DND-41 (cell line): ENCODE measurements at regions not wholly inside any gene's neighbourhood (a gene's known extent, or its start where the extent isn't known, plus 50 kb on each side); places are given as distances from the start of the nearest gene placed in this dataset.

ENCODE experiments used
- ATAC-seq: fragments of 200-7000 bp; cut with Tn5 transposase; 3 replicates; pipeline ENCODE4 v1.9.1; 2021; ENCODE audit warnings: low read depth; ENCODE audit not compliant: insufficient read depth
- DNase-seq: peaks from one replicate; pipeline ENCODE4 v3.0.0-alpha.2; 2020
- H2AFZ ChIP-seq: 2 replicates; pipeline ENCODE4 v1.6.0; 2012; ENCODE audit warnings: low read depth, low read length
- H3K27ac ChIP-seq: 2 replicates; pipeline ENCODE4 v1.5.1; 2012; ENCODE audit warnings: low read length, inconsistent platforms
- H3K27me3 ChIP-seq: fragments of 200-600 bp; sonication (generic); 2 replicates; pipeline ENCODE4 v1.6.0; 2012; ENCODE audit warnings: low read length, mild to moderate bottlenecking, inconsistent platforms; ENCODE audit not compliant: insufficient read depth, poor library complexity
- H3K36me3 ChIP-seq: 2 replicates; pipeline ENCODE4 v1.5.1; 2012; ENCODE audit warnings: low read length, inconsistent platforms; ENCODE audit not compliant: insufficient read depth
- H3K4me1 ChIP-seq: 2 replicates; pipeline ENCODE4 v1.5.1; 2012; ENCODE audit warnings: mild to moderate bottlenecking, low read length; ENCODE audit not compliant: insufficient read depth
- H3K4me2 ChIP-seq: 2 replicates; pipeline ENCODE4 v1.6.0; 2012; ENCODE audit warnings: mild to moderate bottlenecking, moderate library complexity, low read length, inconsistent platforms; ENCODE audit not compliant: insufficient read depth
- H3K4me3 ChIP-seq, 2 experiments: fragments of 200-600 bp in 1 of 2; shearing (Covaris generic) in 1 of 2; 2 replicates each; pipeline ENCODE4 v1.5.1; 2012 to 2016; ENCODE audit warnings: inconsistent platforms in 2 of 2, low read length in 2 of 2, mild to moderate bottlenecking in 2 of 2, low read depth in 1 of 2, moderate library complexity in 1 of 2
- H3K79me2 ChIP-seq: 2 replicates; pipeline ENCODE4 v1.6.0; 2012; ENCODE audit warnings: low read length, inconsistent platforms; ENCODE audit not compliant: insufficient read depth
- H3K9ac ChIP-seq: 2 replicates; pipeline ENCODE4 v1.6.0; 2012; ENCODE audit warnings: low read depth, mild to moderate bottlenecking, inconsistent platforms, low read length, moderate library complexity
- H3K9me3 ChIP-seq: 2 replicates; pipeline ENCODE4 v1.5.1; 2012; ENCODE audit warnings: low read length, moderate library complexity, mild to moderate bottlenecking, inconsistent platforms; ENCODE audit not compliant: insufficient read depth, severe bottlenecking
- H4K20me1 ChIP-seq: 2 replicates; pipeline ENCODE4 v1.6.0; 2012; ENCODE audit warnings: low read length; ENCODE audit not compliant: insufficient read depth
- EZH2 ChIP-seq: IDR thresholded peaks from 3 replicates; pipeline ENCODE4 v1.6.1; 2012; ENCODE audit warnings: borderline replicate concordance, low read depth, mild to moderate bottlenecking, moderate library complexity, low read length, inconsistent platforms; ENCODE audit not compliant: severe bottlenecking
- TF ChIP-seq, protein P1 (sequence below): IDR thresholded peaks from 2 replicates; pipeline ENCODE4 v1.5.1; 2012; ENCODE audit warnings: borderline replicate concordance, low read length, moderate library complexity, mild to moderate bottlenecking; ENCODE audit not compliant: poor library complexity, severe bottlenecking; ENCODE audit errors: extremely low read depth

DNA sequence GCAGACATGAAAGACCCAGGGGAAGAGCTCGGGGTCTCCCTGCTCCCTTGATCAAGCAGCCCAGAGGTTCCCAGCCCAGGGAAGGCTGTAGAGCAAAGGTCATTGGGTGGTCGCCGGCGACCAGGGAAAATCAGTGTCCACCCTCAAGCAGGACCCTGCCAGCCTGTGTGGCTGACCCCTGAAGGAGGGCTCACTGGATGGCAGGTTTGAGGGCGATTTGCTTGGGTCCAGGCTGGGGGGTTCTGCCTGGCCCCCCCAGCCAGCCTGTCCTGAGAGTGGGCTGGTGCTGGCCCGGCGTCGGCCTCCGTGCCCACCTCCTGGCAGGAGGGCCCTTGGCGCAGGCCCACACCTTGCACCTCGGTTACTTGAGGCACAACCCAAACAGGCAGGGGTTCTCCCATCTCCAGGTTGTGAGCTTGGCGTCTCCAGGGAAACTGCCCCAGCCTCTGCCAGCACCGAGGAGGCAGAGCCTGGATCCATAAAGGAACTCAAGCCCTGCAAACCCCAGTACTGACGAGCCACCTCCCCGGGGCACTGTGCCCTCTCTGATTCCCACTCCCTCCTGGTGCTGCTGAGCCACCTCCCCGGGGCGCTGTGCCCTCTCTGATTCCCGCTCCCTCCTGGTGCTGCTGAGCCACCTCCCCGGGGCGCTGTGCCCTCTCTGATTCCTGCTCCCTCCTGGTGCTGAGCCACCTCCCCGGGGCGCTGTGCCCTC lies 329.0 kb upstream of the SFSWAP start:
- ATAC-seq (no peak), DNase-seq (no peak)
- Histone ChIP-seq H3K79me2 (no peaks in the 10 kb centered on the region), H3K4me1 (no peaks in the 10 kb centered on the region), H3K9me3 (no peaks in the 10 kb centered on the region), H3K36me3 (no peaks in the 10 kb centered on the region), H3K4me2 (no peak overlapping the region), H3K4me3 (no peak overlapping the region), H3K9ac (no peak overlapping the region), H2AFZ (no peak overlapping the region), H3K27me3 (no peaks in the 10 kb centered on the region), H4K20me1 (peaks cover 7% of the 10 kb centered on the region; the same call in 1 of the 2 replicates), H3K27ac (no peak overlapping the region)
- TF ChIP-seq, protein P1, sequence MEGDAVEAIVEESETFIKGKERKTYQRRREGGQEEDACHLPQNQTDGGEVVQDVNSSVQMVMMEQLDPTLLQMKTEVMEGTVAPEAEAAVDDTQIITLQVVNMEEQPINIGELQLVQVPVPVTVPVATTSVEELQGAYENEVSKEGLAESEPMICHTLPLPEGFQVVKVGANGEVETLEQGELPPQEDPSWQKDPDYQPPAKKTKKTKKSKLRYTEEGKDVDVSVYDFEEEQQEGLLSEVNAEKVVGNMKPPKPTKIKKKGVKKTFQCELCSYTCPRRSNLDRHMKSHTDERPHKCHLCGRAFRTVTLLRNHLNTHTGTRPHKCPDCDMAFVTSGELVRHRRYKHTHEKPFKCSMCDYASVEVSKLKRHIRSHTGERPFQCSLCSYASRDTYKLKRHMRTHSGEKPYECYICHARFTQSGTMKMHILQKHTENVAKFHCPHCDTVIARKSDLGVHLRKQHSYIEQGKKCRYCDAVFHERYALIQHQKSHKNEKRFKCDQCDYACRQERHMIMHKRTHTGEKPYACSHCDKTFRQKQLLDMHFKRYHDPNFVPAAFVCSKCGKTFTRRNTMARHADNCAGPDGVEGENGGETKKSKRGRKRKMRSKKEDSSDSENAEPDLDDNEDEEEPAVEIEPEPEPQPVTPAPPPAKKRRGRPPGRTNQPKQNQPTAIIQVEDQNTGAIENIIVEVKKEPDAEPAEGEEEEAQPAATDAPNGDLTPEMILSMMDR, result no peak
- TF ChIP-seq EZH2, result no peak

DNA sequence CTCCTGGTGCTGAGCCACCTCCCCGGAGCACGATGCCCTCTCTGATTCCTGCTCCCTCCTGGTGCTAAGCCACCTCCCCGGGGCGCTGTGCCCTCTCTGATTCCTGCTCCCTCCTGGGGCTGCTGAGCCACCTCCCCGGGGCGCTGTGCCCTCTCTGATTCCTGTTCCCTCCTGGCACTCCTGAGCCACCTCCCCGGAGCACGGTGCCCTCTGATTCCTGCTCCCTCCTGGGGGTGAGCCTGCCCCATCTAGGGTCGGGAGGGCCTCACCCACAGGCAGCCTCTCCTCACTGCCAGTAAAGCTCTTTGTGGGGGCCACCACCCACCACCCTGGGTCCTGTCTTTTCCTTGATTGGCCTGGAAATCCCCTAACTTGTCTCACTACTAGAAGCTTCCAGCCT lies 327.6 kb upstream of the SFSWAP start:
- Histone ChIP-seq H2AFZ (no peak overlapping the region), H3K4me2 (no peak overlapping the region), H3K79me2 (no peaks in the 10 kb centered on the region), H3K9ac (no peak overlapping the region), H3K27me3 (no peaks in the 10 kb centered on the region), H3K27ac (no peak overlapping the region), H3K4me3 (no peak overlapping the region), H4K20me1 (peaks cover 7% of the 10 kb centered on the region; the same call in 1 of the 2 replicates), H3K36me3 (no peaks in the 10 kb centered on the region), H3K9me3 (no peaks in the 10 kb centered on the region), H3K4me1 (no peaks in the 10 kb centered on the region)
- TF ChIP-seq, protein P1, result no peak
- TF ChIP-seq EZH2, result no peak
- no peak for DNase-seq
- no peak for ATAC-seq

DNA sequence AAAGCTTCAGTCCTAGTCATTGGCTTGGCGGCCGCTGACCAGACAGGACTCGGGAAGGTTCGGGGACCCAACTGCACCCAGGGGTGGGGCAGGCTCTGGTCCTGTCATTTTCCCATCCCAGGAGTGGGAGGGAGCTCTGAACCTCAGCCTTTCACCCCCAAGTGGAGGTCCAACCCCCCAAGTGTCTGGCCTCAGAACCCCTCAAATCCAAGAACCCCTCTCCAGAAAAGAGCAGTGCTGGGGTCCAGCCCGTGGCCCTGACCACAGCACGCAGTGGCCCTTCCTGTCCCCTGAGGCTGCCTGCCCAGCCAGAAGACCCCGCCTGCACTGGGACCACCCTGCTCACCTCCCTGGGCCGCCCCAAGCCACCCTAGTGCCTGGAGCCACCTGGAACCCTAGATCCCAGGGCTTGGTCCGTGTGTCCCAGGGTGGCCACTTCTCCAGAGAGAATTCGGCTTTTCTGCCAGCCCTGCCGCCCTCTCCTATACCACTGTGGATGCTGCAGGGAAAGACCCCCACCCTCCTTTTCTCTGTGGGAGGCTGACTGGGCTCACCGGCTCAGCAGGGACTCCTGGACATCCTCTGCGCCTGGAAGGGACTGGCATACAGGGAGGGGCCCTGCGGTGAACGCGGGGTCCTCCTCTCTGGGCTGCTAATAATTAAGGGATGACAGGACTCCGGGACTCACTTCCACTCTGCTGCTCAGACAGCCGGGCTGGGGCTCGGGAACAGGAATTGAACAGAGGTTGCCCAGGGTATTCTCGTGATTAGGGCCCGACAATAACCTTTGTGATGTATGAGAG lies 326.9 kb upstream of the SFSWAP start:
- DNase-seq, result no peak

More for the DNA sequence above, 326.9 kb upstream of the SFSWAP start:
- H3K36me3 ChIP-seq, result no peaks in the 10 kb centered on the region
- H3K27ac ChIP-seq, result no peak overlapping the region
- H2AFZ ChIP-seq, result no peak overlapping the region
- peaks cover 7% of the 10 kb centered on the region; the same call in 1 of the 2 replicates for H4K20me1 ChIP-seq
- no peak overlapping the region for H3K4me2 ChIP-seq
- ATAC-seq, result no peak
- no peak overlapping the region for H3K4me3 ChIP-seq
- no peaks in the 10 kb centered on the region for H3K9me3 ChIP-seq
- TF ChIP-seq, protein P1, result no peak
- no peak for TF ChIP-seq EZH2
- H3K27me3 ChIP-seq, result no peaks in the 10 kb centered on the region
- no peaks in the 10 kb centered on the region for H3K4me1 ChIP-seq
- no peak overlapping the region for H3K9ac ChIP-seq
- H3K79me2 ChIP-seq, result no peaks in the 10 kb centered on the region
